Panc1 (cell line): ENCODE measurements at regions not wholly inside any gene's neighbourhood (a gene's known extent, or its start where the extent isn't known, plus 50 kb on each side); places are given as distances from the start of the nearest gene placed in this dataset.

Experiments
- CTCF ChIP-seq: fragments of 450-650 bp; IDR thresholded peaks from 2 replicates; pipeline ENCODE4 v1.5.1; 2017; ENCODE audit warnings: mild to moderate bottlenecking
- POLR2AphosphoS5 ChIP-seq: IDR thresholded peaks from 2 replicates; pipeline ENCODE4 v1.6.1; 2012; ENCODE audit warnings: mild to moderate bottlenecking, low read depth, low read length, moderate library complexity
- SIN3A ChIP-seq: IDR thresholded peaks from 2 replicates; pipeline ENCODE4 v1.6.1; 2012; ENCODE audit warnings: low read depth, mild to moderate bottlenecking, low read length, moderate library complexity, borderline replicate concordance; ENCODE audit not compliant: insufficient read depth
- TCF7L2 ChIP-seq: IDR thresholded peaks from 2 replicates; pipeline ENCODE4 v1.6.1; 2011; ENCODE audit warnings: mild to moderate bottlenecking, low read depth, low read length, inconsistent platforms

DNA sequence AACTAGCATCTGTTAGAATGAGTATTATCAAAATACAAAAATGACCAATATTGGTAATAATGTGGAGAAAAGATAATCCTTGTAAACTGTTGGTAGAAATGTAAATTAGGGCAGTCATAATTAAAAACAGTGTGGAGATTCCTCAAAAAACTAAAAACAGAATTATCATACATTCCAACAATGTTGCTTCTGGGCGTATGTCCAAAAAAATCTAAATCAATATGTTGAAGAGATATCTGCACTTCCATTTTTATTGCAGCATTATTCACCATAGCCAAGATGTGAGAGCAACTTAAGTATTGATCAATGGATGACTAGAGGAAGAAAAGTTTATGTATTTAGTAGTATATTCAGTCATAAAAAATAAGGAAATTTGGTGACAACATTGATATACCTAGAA, 59.8 kb upstream of the OR9G4 start:
- TF ChIP-seq CTCF: no peak
- TF ChIP-seq TCF7L2: no peak
- TF ChIP-seq POLR2AphosphoS5: no peak
- TF ChIP-seq SIN3A: no peak
